HL-60 (cell line): ENCODE measurements at regions not wholly inside any gene's neighbourhood (a gene's known extent, or its start where the extent isn't known, plus 50 kb on each side); places are given as distances from the start of the nearest gene placed in this dataset.

ENCODE experiments used
- DNase-seq, 2 experiments: peaks; one replicate each; pipeline ENCODE4 v3.0.0-alpha.2; 2010 to 2020; ENCODE audit warnings: low read depth in 1 of 2, low spot score in 1 of 2
- H3K27ac ChIP-seq: fragments of 250-450 bp; sonication (Bioruptor Pico); replicated peaks from 2 replicates; pipeline ENCODE4 v1.5.1; 2020; ENCODE audit warnings: mild to moderate bottlenecking, moderate library complexity
- H3K27me3 ChIP-seq: fragments of 250-450 bp; sonication (Bioruptor Pico); 2 replicates; pipeline ENCODE4 v1.5.1; 2021; ENCODE audit warnings: mild to moderate bottlenecking, moderate library complexity; ENCODE audit not compliant: insufficient read depth, poor library complexity, severe bottlenecking
- H3K4me3 ChIP-seq: replicated peaks from 2 replicates; pipeline ENCODE4 v1.5.1; 2011; ENCODE audit warnings: mild to moderate bottlenecking, control low read depth, low read length; ENCODE audit not compliant: insufficient read depth
- CTCF ChIP-seq: IDR thresholded peaks from one replicate; pipeline ENCODE4 v1.5.1; 2011; ENCODE audit warnings: low read length, control low read depth, inconsistent platforms; ENCODE audit not compliant: insufficient read depth
- GABPA ChIP-seq: IDR thresholded peaks from 2 replicates; pipeline ENCODE4 v1.6.1; 2012; ENCODE audit warnings: low read depth
- POLR2AphosphoS5 ChIP-seq: IDR thresholded peaks from 2 replicates; pipeline ENCODE4 v1.6.1; 2012; ENCODE audit warnings: low read depth
- REST ChIP-seq: IDR thresholded peaks from 2 replicates; pipeline ENCODE4 v1.6.1; 2012; ENCODE audit warnings: low read depth; ENCODE audit not compliant: insufficient replicate concordance
- SPI1 ChIP-seq: IDR thresholded peaks from 2 replicates; pipeline ENCODE4 v1.6.1; 2012; ENCODE audit warnings: low read depth, mild to moderate bottlenecking, borderline replicate concordance

GRCh38 chr11:23866641-23867040 lies 630.2 kb upstream of the LUZP2 start:
- no peak for DNase-seq
- Histone ChIP-seq H3K27ac (no peak overlapping the region), H3K27me3 (no peaks in the 10 kb centered on the region), H3K4me3 (no peak overlapping the region)
- no peak for TF ChIP-seq SPI1
- no peak for TF ChIP-seq GABPA
- no peak for TF ChIP-seq REST
- TF ChIP-seq POLR2AphosphoS5, result no peak
- TF ChIP-seq CTCF, result no peak

GRCh38 chr11:23869671-23870070 lies 627.2 kb upstream of the LUZP2 start:
- H3K27ac ChIP-seq, result no peak overlapping the region
- TF ChIP-seq SPI1, result no peak
- no peak for TF ChIP-seq REST
- no peak for TF ChIP-seq GABPA
- TF ChIP-seq POLR2AphosphoS5, result no peak
- no peak for TF ChIP-seq CTCF
- H3K4me3 ChIP-seq, result no peak overlapping the region
- no peaks in the 10 kb centered on the region for H3K27me3 ChIP-seq
- no peak for DNase-seq

DNA sequence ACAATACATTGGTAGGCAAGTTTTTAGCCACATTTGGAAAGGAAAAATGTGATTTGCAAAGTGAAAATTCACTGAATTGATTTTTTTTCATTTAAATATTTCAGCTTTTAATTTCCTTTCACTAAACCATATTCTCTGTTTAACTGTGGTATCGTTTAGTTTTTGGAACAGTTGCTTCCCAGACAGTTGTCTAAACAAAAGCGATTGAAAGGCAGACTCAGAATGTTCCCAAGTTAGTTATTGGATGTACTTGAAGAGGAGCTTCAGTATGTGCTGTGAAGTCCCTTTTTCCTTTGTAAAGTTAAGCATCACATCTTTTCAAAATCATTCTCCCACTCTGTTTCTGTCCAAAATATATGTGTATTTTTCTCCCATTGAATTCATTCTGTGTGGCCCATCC lies 623.4 kb upstream of the LUZP2 start:
- Histone ChIP-seq H3K27ac (no peak overlapping the region), H3K27me3 (no peaks in the 10 kb centered on the region), H3K4me3 (no peak overlapping the region)
- DNase-seq, result no peak
- TF ChIP-seq POLR2AphosphoS5, result no peak
- no peak for TF ChIP-seq SPI1
- TF ChIP-seq REST, result no peak
- no peak for TF ChIP-seq GABPA
- no peak for TF ChIP-seq CTCF
